ENCODE measurements at regions not wholly inside any gene's neighbourhood (a gene's known extent, or its start where the extent isn't known, plus 50 kb on each side); places are given as distances from the start of the nearest gene placed in this dataset.

DNA sequence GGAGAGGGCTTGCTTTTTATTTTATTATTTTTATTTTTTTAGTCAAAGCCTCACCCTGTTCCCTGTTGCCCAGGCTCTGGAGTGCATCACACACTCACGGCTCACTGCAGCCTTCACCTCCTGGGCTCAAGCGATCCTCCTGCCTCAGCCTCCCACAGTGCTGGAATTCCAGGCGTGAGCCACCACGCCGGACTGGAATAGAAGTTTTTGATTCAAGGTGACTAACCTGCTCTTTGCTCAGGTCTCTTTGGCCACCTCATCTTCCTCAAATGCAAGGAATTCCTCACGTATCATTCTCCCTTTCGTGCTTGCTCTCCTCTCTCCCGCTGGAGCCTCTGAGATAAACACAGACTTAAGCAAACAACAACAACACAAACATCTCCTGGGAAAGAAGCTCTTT is 636.8 kb downstream of the ADCYAP1 start:
- no peak for TF ChIP-seq ZNF274 (IDR thresholded peaks at IDR 0.05; ENCODE audit: low read depth, low read length)
- no peak for TF ChIP-seq YY1 (IDR thresholded peaks at IDR 0.05; ENCODE audit: insufficient read depth, insufficient read length)

All from NT2/D1 (cell line).